HEK293 (cell line): ENCODE measurements at regions not wholly inside any gene's neighbourhood (a gene's known extent, or its start where the extent isn't known, plus 50 kb on each side); places are given as distances from the start of the nearest gene placed in this dataset.

Experiments
- CTCF ChIA-PET: fragments of 350-600 bp; formaldehyde crosslinking; extraction: SDS; loops from one replicate; lab custom pipeline; 2021; ENCODE audit warnings: antibody characterized with exemption; lab: Yijun Ruan, JAX
- POLR2A ChIA-PET: fragments of 300-600 bp; formaldehyde crosslinking; extraction: SDS; loops from one replicate; lab custom pipeline; 2020; ENCODE audit warnings: antibody characterized with exemption, inconsistent platforms; lab: Yijun Ruan, JAX
- H3K27ac ChIP-seq: fragments of 200-500 bp; sonication (Bioruptor generic); 2 replicates; pipeline ENCODE4 v1.5.1; 2014; ENCODE audit warnings: low read depth, low read length, control low read depth, inconsistent platforms; ENCODE audit errors: extremely low read depth
- H3K36me3 ChIP-seq, 2 experiments: fragments of 200-500 bp in 1 of 2; sonication (Bioruptor generic) in 1 of 2; 1 replicate in 1 of 2; 2 replicates in 1 of 2; pipeline ENCODE4 v1.5.1; 2014 to 2017; ENCODE audit warnings: inconsistent platforms in 2 of 2, low read length in 2 of 2; ENCODE audit not compliant: control insufficient read depth in 2 of 2, insufficient read depth in 1 of 2
- H3K4me1 ChIP-seq: fragments of 200-500 bp; sonication (Bioruptor generic); 2 replicates; pipeline ENCODE4 v1.5.1; 2014; ENCODE audit warnings: mild to moderate bottlenecking, low read length, inconsistent platforms; ENCODE audit not compliant: control insufficient read depth, insufficient read depth
- H3K4me3 ChIP-seq: 2 replicates; pipeline ENCODE4 v1.5.1; 2011; ENCODE audit warnings: low read depth, mild to moderate bottlenecking, control low read depth, low read length, moderate library complexity
- H3K9me3 ChIP-seq: fragments of 200-500 bp; sonication (Bioruptor generic); 2 replicates; pipeline ENCODE4 v1.5.1; 2014; ENCODE audit warnings: low read depth, low read length, inconsistent platforms; ENCODE audit not compliant: control insufficient read depth, insufficient read depth
- CTCF ChIP-seq: fragments of 450-650 bp; formaldehyde crosslinking; IDR thresholded peaks from 2 replicates; pipeline ENCODE4 v1.5.1; 2016; ENCODE audit warnings: missing biosample characterization, missing genetic modification characterization
- EGR2 ChIP-seq: fragments of 450-650 bp; formaldehyde crosslinking; IDR thresholded peaks from 2 replicates; pipeline ENCODE4 v1.5.1; 2016; ENCODE audit warnings: low read depth, missing biosample characterization, missing genetic modification characterization
- GFI1B ChIP-seq: fragments of 450-650 bp; formaldehyde crosslinking; IDR thresholded peaks from 2 replicates; pipeline ENCODE4 v1.5.1; 2016; ENCODE audit warnings: missing biosample characterization, missing genetic modification characterization
- GLI2 ChIP-seq: fragments of 450-650 bp; formaldehyde crosslinking; IDR thresholded peaks from 2 replicates; pipeline ENCODE4; 2017; ENCODE audit warnings: missing biosample characterization, missing genetic modification characterization, low read depth, borderline replicate concordance
- IKZF3 ChIP-seq: fragments of 450-650 bp; IDR thresholded peaks from 2 replicates; pipeline ENCODE4 v1.5.0; 2018; ENCODE audit warnings: missing biosample characterization, mild to moderate bottlenecking, missing genetic modification characterization, moderate library complexity
- KLF9 ChIP-seq: fragments of 450-650 bp; formaldehyde crosslinking; IDR thresholded peaks from 2 replicates; pipeline ENCODE4 v1.5.1; 2016; ENCODE audit warnings: missing biosample characterization, missing genetic modification characterization, low read depth
- MYNN ChIP-seq: fragments of 450-650 bp; formaldehyde crosslinking; IDR thresholded peaks from 2 replicates; pipeline ENCODE4 v1.5.1; 2016; ENCODE audit warnings: missing biosample characterization, missing genetic modification characterization, borderline replicate concordance
- SCRT2 ChIP-seq: fragments of 450-650 bp; formaldehyde crosslinking; IDR thresholded peaks from 2 replicates; pipeline ENCODE4 v1.5.1; 2016; ENCODE audit warnings: missing biosample characterization, missing genetic modification characterization
- ZBTB17 ChIP-seq: fragments of 450-650 bp; formaldehyde crosslinking; IDR thresholded peaks from 2 replicates; pipeline ENCODE4 v1.5.1; 2016; ENCODE audit warnings: missing biosample characterization, missing genetic modification characterization
- ZBTB44 ChIP-seq: fragments of 450-650 bp; IDR thresholded peaks from 2 replicates; pipeline ENCODE4 v1.5.1; 2018; ENCODE audit warnings: missing biosample characterization, mild to moderate bottlenecking, missing genetic modification characterization
- ZIC2 ChIP-seq: fragments of 450-650 bp; formaldehyde crosslinking; IDR thresholded peaks from 2 replicates; pipeline ENCODE4 v1.5.1; 2016; ENCODE audit warnings: missing biosample characterization, missing genetic modification characterization
- ZNF114 ChIP-seq: fragments of 450-650 bp; formaldehyde crosslinking; IDR thresholded peaks from 2 replicates; pipeline ENCODE4 v1.5.0; 2017; ENCODE audit warnings: missing biosample characterization, missing genetic modification characterization
- ZNF157 ChIP-seq: fragments of 450-650 bp; formaldehyde crosslinking; IDR thresholded peaks from 2 replicates; pipeline ENCODE4 v1.5.1; 2016; ENCODE audit warnings: missing biosample characterization, missing genetic modification characterization
- ZNF26 ChIP-seq: fragments of 450-650 bp; formaldehyde crosslinking; IDR thresholded peaks from 2 replicates; pipeline ENCODE4 v1.5.1; 2016; ENCODE audit warnings: missing biosample characterization, missing genetic modification characterization
- ZNF391 ChIP-seq: fragments of 450-650 bp; formaldehyde crosslinking; IDR thresholded peaks from 2 replicates; pipeline ENCODE4 v1.5.1; 2016; ENCODE audit warnings: low read depth, missing biosample characterization, missing genetic modification characterization, borderline replicate concordance
- ZNF404 ChIP-seq: fragments of 450-650 bp; formaldehyde crosslinking; IDR thresholded peaks from 2 replicates; pipeline ENCODE4 v1.5.1; 2017; ENCODE audit warnings: missing biosample characterization, missing genetic modification characterization
- ZNF521 ChIP-seq: fragments of 450-650 bp; formaldehyde crosslinking; IDR thresholded peaks from 2 replicates; pipeline ENCODE4 v1.5.1; 2017; ENCODE audit warnings: missing biosample characterization, mild to moderate bottlenecking, missing genetic modification characterization
- ZNF549 ChIP-seq: fragments of 450-650 bp; IDR thresholded peaks from 2 replicates; pipeline ENCODE4 v1.5.1; 2018; ENCODE audit warnings: missing biosample characterization, missing genetic modification characterization, mild to moderate bottlenecking, inconsistent platforms, moderate library complexity
- ZNF645 ChIP-seq: fragments of 450-650 bp; formaldehyde crosslinking; IDR thresholded peaks from 2 replicates; pipeline ENCODE4; 2016; ENCODE audit warnings: missing biosample characterization, missing genetic modification characterization
- ZNF654 ChIP-seq: fragments of 450-650 bp; formaldehyde crosslinking; IDR thresholded peaks from 2 replicates; pipeline ENCODE4 v1.5.1; 2016; ENCODE audit warnings: low read depth, missing biosample characterization, missing genetic modification characterization
- ZSCAN16 ChIP-seq: fragments of 450-650 bp; formaldehyde crosslinking; IDR thresholded peaks from 2 replicates; pipeline ENCODE4 v1.5.1; 2016; ENCODE audit warnings: missing biosample characterization, missing genetic modification characterization
- ZXDB ChIP-seq: fragments of 450-650 bp; formaldehyde crosslinking; IDR thresholded peaks from 2 replicates; pipeline ENCODE4 v1.5.1; 2016; ENCODE audit warnings: missing biosample characterization, missing genetic modification characterization

- ChIA-PET CTCF (interaction anchor here (0.6 to 4.2 kb wide), 6 partner anchors 21 to 218 kb away, joined by 3 to 20 read pairs (median 3); no protein-coding TSS in a partner anchor), POLR2A (no interaction called here)
- Histone ChIP-seq H3K9me3 (no peaks in the 10 kb centered on the region), H3K4me1 (peaks cover 9% of the 10 kb centered on the region), H3K27ac (no peak overlapping the region), H3K4me3 (no peak overlapping the region), H3K36me3 (no peaks in the 10 kb centered on the region)
- TF ChIP-seq ZNF391 (tag by site-specific recombination) (no peak), SCRT2 (tag by site-specific recombination) (0 out of 2 replicates have a peak, but pooled peaks have one; percentile 12)
Observed at GRCh38 chr6:168152306-168152963, 73.4 kb upstream of the FRMD1 start.

GRCh38 chr6:168150551-168151320 lies 71.7 kb upstream of the FRMD1 start:
- ChIA-PET POLR2A (no interaction called here), CTCF (interaction anchor here (0.5 to 3.3 kb wide), 4 partner anchors 172 to 1260 kb away, joined by 3 to 17 read pairs (median 4); no protein-coding TSS in a partner anchor)

More at GRCh38 chr6:168150551-168151320, 71.7 kb upstream of the FRMD1 start:
- Histone ChIP-seq H3K4me3 (no peak overlapping the region), H3K36me3 (no peaks in the 10 kb centered on the region), H3K9me3 (no peaks in the 10 kb centered on the region), H3K27ac (no peak overlapping the region), H3K4me1 (peaks cover 13% of the 10 kb centered on the region; the same call in 1 of the 2 replicates)
- peak; percentile 53 for TF ChIP-seq ZNF654
- no peak for TF ChIP-seq MYNN (tag by site-specific recombination)
- TF ChIP-seq CTCF (tag by site-specific recombination) = peak; percentile 76
- no peak for TF ChIP-seq ZNF157 (tag by site-specific recombination)
- TF ChIP-seq ZBTB44 = no peak
- TF ChIP-seq ZNF114 (tag by site-specific recombination) = no peak
- TF ChIP-seq ZSCAN16 (tag by site-specific recombination) = no peak
- TF ChIP-seq GLI2 (tag by site-specific recombination) = no peak
- TF ChIP-seq ZNF404 = no peak
- no peak for TF ChIP-seq GFI1B (tag by site-specific recombination)
- no peak for TF ChIP-seq ZNF521 (tag by site-specific recombination)
- TF ChIP-seq ZIC2 (tag by site-specific recombination) = peak; percentile 24; the same call in 1 of the 2 replicates
- TF ChIP-seq EGR2 (tag by site-specific recombination) = peak; percentile 37; the same call in 1 of the 2 replicates
- TF ChIP-seq ZNF645 = no peak
- TF ChIP-seq ZNF549 (tag by site-specific recombination) = no peak
- no peak for TF ChIP-seq ZNF26
- TF ChIP-seq KLF9 = no peak
- TF ChIP-seq ZXDB (tag by site-specific recombination) = no peak
- peak; percentile 77 for TF ChIP-seq ZBTB17
- TF ChIP-seq IKZF3 (tag by site-specific recombination) = no peak
